Mesenchymal stem cell (in vitro differentiated cells and primary cell): ENCODE measurements at regions not wholly inside any gene's neighbourhood (a gene's known extent, or its start where the extent isn't known, plus 50 kb on each side); places are given as distances from the start of the nearest gene placed in this dataset.
"Not testable (repeated sequence)": the region's sequence is repeated elsewhere in the genome, so short reads cannot be mapped to it uniquely, and the experiment has no call there.

Experiments
- DNase-seq: peaks from one replicate; pipeline ENCODE4 v3.0.0-alpha.2; 2013
- H2AFZ ChIP-seq: one replicate; pipeline ENCODE4 v1.6.1; 2013; ENCODE audit warnings: low read depth, mild to moderate bottlenecking, control low read depth, inconsistent platforms, low read length, moderate library complexity
- H2AK5ac ChIP-seq: 2 replicates; pipeline ENCODE4 v1.6.1; 2013; ENCODE audit warnings: low read length, moderate library complexity, mild to moderate bottlenecking, inconsistent platforms; ENCODE audit not compliant: severe bottlenecking
- H2BK120ac ChIP-seq: one replicate; pipeline ENCODE4 v1.6.1; 2013; ENCODE audit warnings: low read depth, mild to moderate bottlenecking, inconsistent platforms, low read length, moderate library complexity
- H2BK12ac ChIP-seq, 2 experiments: one replicate each; pipeline ENCODE4 v1.6.1; 2013; ENCODE audit warnings: inconsistent platforms in 2 of 2, low read length in 2 of 2, mild to moderate bottlenecking in 2 of 2, moderate library complexity in 2 of 2, control low read depth in 1 of 2
- H2BK15ac ChIP-seq: one replicate; pipeline ENCODE4 v1.6.1; 2013; ENCODE audit warnings: mild to moderate bottlenecking, low read depth, inconsistent platforms; ENCODE audit not compliant: poor library complexity, severe bottlenecking
- H2BK5ac ChIP-seq: 2 replicates; pipeline ENCODE4 v1.6.1; 2013; ENCODE audit warnings: low read depth, mild to moderate bottlenecking, low read length, control low read depth, inconsistent platforms; ENCODE audit not compliant: poor library complexity, severe bottlenecking
- H3K14ac ChIP-seq, 2 experiments: one replicate each; pipeline ENCODE4 v1.6.1; 2013; ENCODE audit warnings: inconsistent platforms in 2 of 2, low read length in 2 of 2, control low read depth in 1 of 2, mild to moderate bottlenecking in 1 of 2, moderate library complexity in 1 of 2
- H3K18ac ChIP-seq, 2 experiments: one replicate each; pipeline ENCODE4 v1.6.1; 2013; ENCODE audit warnings: inconsistent platforms in 2 of 2, low read length in 2 of 2, control low read depth in 1 of 2, low read depth in 1 of 2, mild to moderate bottlenecking in 1 of 2
- H3K23ac ChIP-seq, 2 experiments: one replicate each; pipeline ENCODE4 v1.6.1; 2013; ENCODE audit warnings: inconsistent platforms in 2 of 2, low read length in 2 of 2, mild to moderate bottlenecking in 2 of 2, moderate library complexity in 2 of 2, control low read depth in 1 of 2
- H3K27ac ChIP-seq: 2 replicates; pipeline ENCODE4 v1.5.1; 2013; ENCODE audit warnings: mild to moderate bottlenecking, moderate library complexity, low read length, control low read depth, inconsistent platforms; ENCODE audit not compliant: poor library complexity, severe bottlenecking
- H3K27me3 ChIP-seq, 2 experiments: 2 replicates each; pipeline versions ENCODE4 v1.6.1 to v1.7.0; 2013; ENCODE audit warnings: low read length in 2 of 2, mild to moderate bottlenecking in 2 of 2, moderate library complexity in 2 of 2, control low read depth in 1 of 2, inconsistent platforms in 1 of 2; ENCODE audit not compliant: control insufficient read depth in 1 of 2, insufficient read depth in 1 of 2
- H3K36me3 ChIP-seq, 2 experiments: 2 replicates each; pipeline versions ENCODE4 v1.6.1 to v1.7.0; 2013; ENCODE audit warnings: low read length in 2 of 2, control low read depth in 1 of 2, inconsistent platforms in 1 of 2, low read depth in 1 of 2, mild to moderate bottlenecking in 1 of 2; ENCODE audit not compliant: insufficient read depth in 2 of 2, control insufficient read depth in 1 of 2
- H3K4ac ChIP-seq, 2 experiments: one replicate each; pipeline ENCODE4 v1.6.1; 2013; ENCODE audit warnings: inconsistent platforms in 2 of 2, low read length in 2 of 2, mild to moderate bottlenecking in 2 of 2, moderate library complexity in 2 of 2, control low read depth in 1 of 2, low read depth in 1 of 2
- H3K4me1 ChIP-seq: 2 replicates; pipeline ENCODE4 v1.6.1; 2013; ENCODE audit warnings: low read depth, low read length, control low read depth; ENCODE audit not compliant: control insufficient read depth, insufficient read depth
- H3K4me2 ChIP-seq: 2 replicates; pipeline ENCODE4 v1.6.1; 2013; ENCODE audit warnings: low read length, mild to moderate bottlenecking, inconsistent platforms; ENCODE audit not compliant: poor library complexity, severe bottlenecking
- H3K4me3 ChIP-seq, 2 experiments: 2 replicates each; pipeline versions ENCODE4 v1.5.1 to v1.7.0; 2013; ENCODE audit warnings: low read length in 2 of 2, mild to moderate bottlenecking in 2 of 2, control low read depth in 1 of 2, low read depth in 1 of 2; ENCODE audit not compliant: insufficient read depth in 1 of 2
- H3K79me1 ChIP-seq: replicated peaks from 2 replicates; pipeline ENCODE4 v1.6.1; 2013; ENCODE audit warnings: mild to moderate bottlenecking, control low read depth, low read length, inconsistent platforms; ENCODE audit not compliant: poor library complexity, severe bottlenecking
- H3K9ac ChIP-seq: 2 replicates; pipeline ENCODE4 v1.7.0; 2013; ENCODE audit warnings: mild to moderate bottlenecking, low read length, moderate library complexity
- H3K9me3 ChIP-seq: 2 replicates; pipeline ENCODE4 v1.7.0; 2013; ENCODE audit warnings: mild to moderate bottlenecking, low read length; ENCODE audit not compliant: control insufficient read depth
- H4K8ac ChIP-seq: one replicate; pipeline ENCODE4 v1.6.1; 2013; ENCODE audit warnings: inconsistent platforms, mild to moderate bottlenecking, low read length, moderate library complexity
- H4K91ac ChIP-seq: one replicate; pipeline ENCODE4 v1.6.1; 2013; ENCODE audit warnings: mild to moderate bottlenecking, low read length, inconsistent platforms
- WGBS: methylation state at CpG from one replicate; pipeline ENCODE4 v1.1.7; 2013; ENCODE audit warnings: mixed read lengths; 5-methylcytosine and 5-hydroxymethylcytosine counted together

GRCh38 chr1:187996780-187997179 is 1168.0 kb downstream of the PLA2G4A start:
- H3K4ac ChIP-seq: no peak overlapping the region
- H3K14ac ChIP-seq: no peak overlapping the region
- no peak overlapping the region for H3K9ac ChIP-seq
- no peak for DNase-seq
- no peak overlapping the region for H2BK12ac ChIP-seq
- H3K4me2 ChIP-seq: no peak overlapping the region
- no peak overlapping the region for H2AFZ ChIP-seq
- no peaks in the 10 kb centered on the region for H3K27me3 ChIP-seq
- no peak overlapping the region for H4K8ac ChIP-seq
- no peak overlapping the region for H2BK15ac ChIP-seq
- H3K36me3 ChIP-seq: no peaks in the 10 kb centered on the region
- H2AK5ac ChIP-seq: no peak overlapping the region
- H3K9me3 ChIP-seq: no peaks in the 10 kb centered on the region
- no peaks in the 10 kb centered on the region for H3K79me1 ChIP-seq
- no peak overlapping the region for H2BK120ac ChIP-seq
- H3K23ac ChIP-seq: no peak overlapping the region
- no peak overlapping the region for H3K27ac ChIP-seq
- no peak overlapping the region for H3K18ac ChIP-seq
- no peaks in the 10 kb centered on the region for H3K4me1 ChIP-seq
- no peak overlapping the region for H3K4me3 ChIP-seq
- no peak overlapping the region for H2BK5ac ChIP-seq
- no peak overlapping the region for H4K91ac ChIP-seq

- Histone ChIP-seq H3K14ac (no peak overlapping the region), H3K36me3 (no peaks in the 10 kb centered on the region), H3K4me1 (no peaks in the 10 kb centered on the region), H2AFZ (no peak overlapping the region), H2BK120ac (no peak overlapping the region), H3K4me2 (no peak overlapping the region), H3K79me1 (no peaks in the 10 kb centered on the region), H3K27me3 (no peaks in the 10 kb centered on the region), H3K18ac (no peak overlapping the region), H3K4ac (no peak overlapping the region), H3K4me3 (no peak overlapping the region), H3K23ac (no peak overlapping the region), H4K91ac (no peak overlapping the region), H3K9ac (no peak overlapping the region), H2BK15ac (no peak overlapping the region), H4K8ac (no peak overlapping the region), H2BK12ac (no peak overlapping the region), H2AK5ac (no peak overlapping the region), H3K9me3 (no peaks in the 10 kb centered on the region), H3K27ac (no peak overlapping the region), H2BK5ac (no peak overlapping the region)
- no peak for DNase-seq
These were observed 1171.2 kb downstream of the PLA2G4A start for GRCh38 chr1:187999973-188000372.

- 88% methylated on average over 1 of the region's 1 CpG for WGBS
- not testable (repeated sequence) for H2AK5ac ChIP-seq, H4K91ac ChIP-seq
These were observed 1174.9 kb downstream of the PLA2G4A start for GRCh38 chr1:188003687-188004086.

GRCh38 chr1:188004849-188005248 is 1176.1 kb downstream of the PLA2G4A start:
- Histone ChIP-seq H2AFZ (no peak overlapping the region), H2BK12ac (no peak overlapping the region), H3K4me3 (no peak overlapping the region), H4K91ac (no peak overlapping the region), H3K27ac (no peak overlapping the region), H3K36me3 (no peaks in the 10 kb centered on the region), H3K9ac (no peak overlapping the region), H2BK120ac (no peak overlapping the region), H2BK5ac (no peak overlapping the region), H4K8ac (no peak overlapping the region), H3K27me3 (no peaks in the 10 kb centered on the region), H3K4me1 (no peaks in the 10 kb centered on the region), H3K14ac (no peak overlapping the region), H3K4ac (no peak overlapping the region), H2BK15ac (no peak overlapping the region), H3K23ac (no peak overlapping the region), H3K18ac (no peak overlapping the region), H3K4me2 (no peak overlapping the region), H3K9me3 (peaks cover 3% of the 10 kb centered on the region), H3K79me1 (no peaks in the 10 kb centered on the region), H2AK5ac (no peak overlapping the region)
- no CpG with 5 or more reads among the region's 1 CpG for WGBS
- DNase-seq: no peak

More at GRCh38 chr1:188003687-188004086, 1174.9 kb downstream of the PLA2G4A start:
- H3K27ac ChIP-seq, H3K14ac ChIP-seq, H2AFZ ChIP-seq, H3K18ac ChIP-seq, H2BK12ac ChIP-seq, H3K9ac ChIP-seq, H3K4ac ChIP-seq, H2BK120ac ChIP-seq, H2BK5ac ChIP-seq, H3K79me1 ChIP-seq, H4K8ac ChIP-seq, H3K4me1 ChIP-seq, H3K23ac ChIP-seq, DNase-seq, H3K27me3 ChIP-seq, H3K9me3 ChIP-seq, H2BK15ac ChIP-seq, H3K4me3 ChIP-seq, H3K4me2 ChIP-seq, H3K36me3 ChIP-seq: not testable (repeated sequence)
